ENCODE measurements at regions not wholly inside any gene's neighbourhood (a gene's known extent, or its start where the extent isn't known, plus 50 kb on each side); places are given as distances from the start of the nearest gene placed in this dataset.

DNA sequence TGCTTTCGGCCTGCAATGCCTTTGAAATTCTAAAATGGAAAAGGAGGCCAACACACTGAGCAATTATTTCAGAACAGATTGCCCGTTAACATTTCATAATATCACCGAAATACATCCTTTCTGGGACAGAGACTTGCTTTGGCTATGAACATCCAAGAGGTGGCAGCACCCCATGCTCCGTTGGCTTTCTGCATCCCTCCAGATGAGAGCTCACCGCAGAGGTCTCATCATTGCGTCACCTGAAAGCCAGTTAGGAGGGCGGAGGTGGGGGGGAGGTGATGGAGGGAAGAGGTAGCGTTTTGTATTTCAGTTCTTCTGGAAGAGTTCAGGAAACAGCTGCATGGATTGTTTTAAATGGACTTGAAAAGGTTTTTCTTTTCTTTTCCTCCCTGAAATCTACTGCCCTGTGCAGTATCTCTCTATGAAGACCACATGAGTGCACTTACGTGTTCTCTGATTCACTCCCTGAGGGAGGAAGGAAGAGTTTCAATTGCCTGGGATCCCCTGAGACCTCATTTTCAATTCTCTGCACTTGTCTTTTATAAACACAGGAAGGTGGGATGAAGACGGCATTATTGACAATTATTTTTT, 166.8 kb upstream of the PGRMC2 start:
- no TSS peak for BruUV-seq (replicated peaks)
- DNase-seq (ENCODE audit: low read depth, low spot score), result peak; percentile 63
- ChIA-PET POLR2A (no interaction called here), CTCF (interaction anchor here (0.6 to 0.8 kb wide), 2 partner anchors 75 to 98 kb away, joined by 4 to 7 read pairs; no protein-coding TSS in a partner anchor)
- peak; percentile 93 for ATAC-seq
- in situ Hi-C loops (cut with HindIII; ENCODE audit: low pct_unique_long_range_greater_than_20kb, low sequenced_read_pairs), result no loop called here
- Histone ChIP-seq H3K4me1 (ENCODE audit: control insufficient read depth, insufficient read depth, low read length) (no peaks in the 10 kb centered on the region), H3K27me3 (ENCODE audit: control insufficient read depth, insufficient read depth, low read length) (no peaks in the 10 kb centered on the region), H3K36me3 (ENCODE audit: control insufficient read depth, insufficient read depth, low read length) (no peaks in the 10 kb centered on the region), H3K9me3 (ENCODE audit: control insufficient read depth, insufficient read depth, low read depth, low read length) (no peaks in the 10 kb centered on the region), H3K4me3 (ENCODE audit: low read depth in 2 of 2, low read length in 2 of 2) (no peak overlapping the region), H3K27ac (ENCODE audit: low read length) (peak overlapping the region; percentile 46; the same call in 1 of the 2 replicates)
- intact Hi-C loops (cut with micrococcal nuclease; ENCODE audit: unreplicated experiment), result loop anchor here (5.0 to 10.0 kb wide), 2 partner anchors 98 to 350 kb away; partner anchors contain the start of gene JADE1
- TF ChIP-seq, protein P1, sequence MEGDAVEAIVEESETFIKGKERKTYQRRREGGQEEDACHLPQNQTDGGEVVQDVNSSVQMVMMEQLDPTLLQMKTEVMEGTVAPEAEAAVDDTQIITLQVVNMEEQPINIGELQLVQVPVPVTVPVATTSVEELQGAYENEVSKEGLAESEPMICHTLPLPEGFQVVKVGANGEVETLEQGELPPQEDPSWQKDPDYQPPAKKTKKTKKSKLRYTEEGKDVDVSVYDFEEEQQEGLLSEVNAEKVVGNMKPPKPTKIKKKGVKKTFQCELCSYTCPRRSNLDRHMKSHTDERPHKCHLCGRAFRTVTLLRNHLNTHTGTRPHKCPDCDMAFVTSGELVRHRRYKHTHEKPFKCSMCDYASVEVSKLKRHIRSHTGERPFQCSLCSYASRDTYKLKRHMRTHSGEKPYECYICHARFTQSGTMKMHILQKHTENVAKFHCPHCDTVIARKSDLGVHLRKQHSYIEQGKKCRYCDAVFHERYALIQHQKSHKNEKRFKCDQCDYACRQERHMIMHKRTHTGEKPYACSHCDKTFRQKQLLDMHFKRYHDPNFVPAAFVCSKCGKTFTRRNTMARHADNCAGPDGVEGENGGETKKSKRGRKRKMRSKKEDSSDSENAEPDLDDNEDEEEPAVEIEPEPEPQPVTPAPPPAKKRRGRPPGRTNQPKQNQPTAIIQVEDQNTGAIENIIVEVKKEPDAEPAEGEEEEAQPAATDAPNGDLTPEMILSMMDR (IDR thresholded peaks at IDR 0.05), result peak; percentile 82
- no peak for TF ChIP-seq POLR2AphosphoS5 (IDR thresholded peaks at IDR 0.05; ENCODE audit: low read depth, low read length)

DNA sequence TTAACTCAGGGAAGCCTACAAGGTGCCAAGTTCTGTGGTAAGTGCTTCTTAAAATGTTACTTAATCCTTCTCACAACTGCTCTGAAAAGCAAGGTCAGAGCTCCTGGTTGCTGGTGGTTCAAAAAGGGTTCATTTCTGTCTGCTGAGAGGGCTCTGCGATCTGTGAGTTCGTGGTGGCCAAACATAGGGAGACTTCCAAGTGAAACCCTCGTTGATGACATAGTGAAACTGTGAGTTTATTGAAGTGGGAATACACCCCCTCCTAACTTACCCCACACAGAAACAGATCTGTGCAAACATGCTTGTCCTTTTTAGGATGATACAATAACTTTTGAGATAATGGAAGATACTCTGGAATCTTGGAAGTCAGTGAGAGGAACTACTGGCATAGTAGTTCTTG, 164.8 kb upstream of the PGRMC2 start:
- Histone ChIP-seq H3K4me1 (ENCODE audit: control insufficient read depth, insufficient read depth, low read length) (no peaks in the 10 kb centered on the region), H3K4me3 (ENCODE audit: low read depth in 2 of 2, low read length in 2 of 2) (no peak overlapping the region), H3K27ac (ENCODE audit: low read length) (peak overlapping the region; percentile 26; the same call in 1 of the 2 replicates), H3K27me3 (ENCODE audit: control insufficient read depth, insufficient read depth, low read length) (no peaks in the 10 kb centered on the region), H3K9me3 (ENCODE audit: control insufficient read depth, insufficient read depth, low read depth, low read length) (no peaks in the 10 kb centered on the region), H3K36me3 (ENCODE audit: control insufficient read depth, insufficient read depth, low read length) (no peaks in the 10 kb centered on the region)
- intact Hi-C loops (cut with micrococcal nuclease; ENCODE audit: unreplicated experiment), result loop anchor here (5.0 to 10.0 kb wide), 2 partner anchors 100 to 352 kb away; partner anchors contain the start of gene JADE1
- CTCF ChIA-PET, result no interaction called here
- BruUV-seq (replicated peaks), result no TSS peak
- TF ChIP-seq, protein P2, sequence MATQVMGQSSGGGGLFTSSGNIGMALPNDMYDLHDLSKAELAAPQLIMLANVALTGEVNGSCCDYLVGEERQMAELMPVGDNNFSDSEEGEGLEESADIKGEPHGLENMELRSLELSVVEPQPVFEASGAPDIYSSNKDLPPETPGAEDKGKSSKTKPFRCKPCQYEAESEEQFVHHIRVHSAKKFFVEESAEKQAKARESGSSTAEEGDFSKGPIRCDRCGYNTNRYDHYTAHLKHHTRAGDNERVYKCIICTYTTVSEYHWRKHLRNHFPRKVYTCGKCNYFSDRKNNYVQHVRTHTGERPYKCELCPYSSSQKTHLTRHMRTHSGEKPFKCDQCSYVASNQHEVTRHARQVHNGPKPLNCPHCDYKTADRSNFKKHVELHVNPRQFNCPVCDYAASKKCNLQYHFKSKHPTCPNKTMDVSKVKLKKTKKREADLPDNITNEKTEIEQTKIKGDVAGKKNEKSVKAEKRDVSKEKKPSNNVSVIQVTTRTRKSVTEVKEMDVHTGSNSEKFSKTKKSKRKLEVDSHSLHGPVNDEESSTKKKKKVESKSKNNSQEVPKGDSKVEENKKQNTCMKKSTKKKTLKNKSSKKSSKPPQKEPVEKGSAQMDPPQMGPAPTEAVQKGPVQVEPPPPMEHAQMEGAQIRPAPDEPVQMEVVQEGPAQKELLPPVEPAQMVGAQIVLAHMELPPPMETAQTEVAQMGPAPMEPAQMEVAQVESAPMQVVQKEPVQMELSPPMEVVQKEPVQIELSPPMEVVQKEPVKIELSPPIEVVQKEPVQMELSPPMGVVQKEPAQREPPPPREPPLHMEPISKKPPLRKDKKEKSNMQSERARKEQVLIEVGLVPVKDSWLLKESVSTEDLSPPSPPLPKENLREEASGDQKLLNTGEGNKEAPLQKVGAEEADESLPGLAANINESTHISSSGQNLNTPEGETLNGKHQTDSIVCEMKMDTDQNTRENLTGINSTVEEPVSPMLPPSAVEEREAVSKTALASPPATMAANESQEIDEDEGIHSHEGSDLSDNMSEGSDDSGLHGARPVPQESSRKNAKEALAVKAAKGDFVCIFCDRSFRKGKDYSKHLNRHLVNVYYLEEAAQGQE (IDR thresholded peaks at IDR 0.05; ENCODE audit: insufficient read depth in 1 of 2, low read depth in 2 of 2, low read length in 1 of 2), result no peak
- no peak for TF ChIP-seq SIN3A (IDR thresholded peaks at IDR 0.05; ENCODE audit: borderline replicate concordance, insufficient read depth, low read depth, low read length)
- TF ChIP-seq TCF7L2 (IDR thresholded peaks at IDR 0.05; ENCODE audit: low read depth, low read length), result no peak
- TF ChIP-seq, protein P1 (IDR thresholded peaks at IDR 0.05), result no peak
- DNase-seq (ENCODE audit: low read depth, low spot score), result no peak
- ATAC-seq, result no peak
- POLR2A ChIA-PET, result no interaction called here
- in situ Hi-C loops (cut with HindIII; ENCODE audit: low pct_unique_long_range_greater_than_20kb, low sequenced_read_pairs), result no loop called here
